ENCODE measurements at regions not wholly inside any gene's neighbourhood (a gene's known extent, or its start where the extent isn't known, plus 50 kb on each side); places are given as distances from the start of the nearest gene placed in this dataset.
"Not testable (repeated sequence)": the region's sequence is repeated elsewhere in the genome, so short reads cannot be mapped to it uniquely, and the experiment has no call there.

DNA sequence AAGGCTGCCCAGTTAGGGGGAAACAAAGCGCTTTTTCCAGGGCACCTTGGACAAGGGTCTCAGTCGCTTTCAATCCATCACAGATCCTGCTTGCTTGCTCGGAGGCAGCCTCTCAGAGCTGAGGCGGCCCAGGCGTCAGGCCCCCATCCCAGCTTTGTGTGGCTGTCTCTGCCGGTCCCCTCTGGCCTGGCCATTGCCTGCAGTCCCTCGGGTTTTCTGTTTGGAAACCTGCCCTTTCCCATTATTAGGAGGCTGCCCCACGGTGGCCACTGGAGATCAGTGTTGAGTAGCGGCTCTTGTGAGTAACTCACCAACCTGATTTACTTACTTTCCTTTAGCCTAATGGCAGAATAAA, 216.1 kb downstream of the GLRX3 start:
- DNase-seq: no peak

DNA sequence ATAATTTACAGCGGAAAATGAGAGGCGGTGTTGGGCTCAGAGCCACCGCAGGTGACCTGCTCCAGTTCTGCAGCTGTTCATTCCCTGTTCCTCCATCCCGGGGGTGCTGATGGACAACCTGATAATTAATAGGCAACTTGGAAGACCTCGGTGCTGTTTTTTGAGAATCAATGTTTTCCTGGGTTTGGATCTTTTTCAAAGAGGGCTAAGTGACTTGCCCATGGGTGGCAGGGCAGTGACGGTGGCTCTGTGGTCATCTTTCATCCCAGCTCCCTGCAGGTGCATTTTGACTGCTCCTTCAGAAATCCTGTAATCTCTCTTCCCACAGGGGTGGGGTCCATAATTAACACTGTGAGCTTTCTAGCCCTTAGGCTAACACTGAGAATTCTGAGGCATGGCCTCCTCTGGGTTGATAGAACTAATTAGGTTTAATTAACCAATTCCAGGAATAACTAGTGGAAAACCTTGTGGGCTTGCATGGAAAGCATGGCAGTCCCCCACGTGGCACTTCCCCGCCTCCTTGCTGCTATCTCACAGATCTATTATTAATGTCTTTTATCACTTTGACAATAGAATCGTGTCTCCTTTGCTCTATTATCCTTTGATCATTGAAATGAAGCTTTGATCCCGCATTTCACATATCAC, 217.9 kb downstream of the GLRX3 start:
- DNase-seq: no peak

DNA sequence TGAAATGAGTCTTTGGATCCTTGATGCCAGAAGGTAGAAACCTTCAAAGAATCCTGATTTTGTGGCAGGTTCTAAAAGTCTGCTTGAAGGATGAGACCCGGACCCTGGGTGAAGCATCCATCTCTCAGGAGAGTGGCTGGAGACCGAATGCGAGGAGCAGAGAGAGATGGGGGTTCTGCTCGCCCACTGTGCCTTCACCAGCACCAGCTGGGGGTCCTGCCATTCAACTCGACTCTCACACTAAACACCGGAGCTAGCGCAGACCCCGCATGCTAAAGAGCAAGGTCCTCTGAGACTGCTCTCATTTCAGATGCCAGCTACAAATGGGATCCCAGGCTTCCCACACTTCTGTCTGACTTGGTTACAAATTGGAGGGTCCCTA, 218.4 kb downstream of the GLRX3 start:
- DNase-seq: no peak

DNA sequence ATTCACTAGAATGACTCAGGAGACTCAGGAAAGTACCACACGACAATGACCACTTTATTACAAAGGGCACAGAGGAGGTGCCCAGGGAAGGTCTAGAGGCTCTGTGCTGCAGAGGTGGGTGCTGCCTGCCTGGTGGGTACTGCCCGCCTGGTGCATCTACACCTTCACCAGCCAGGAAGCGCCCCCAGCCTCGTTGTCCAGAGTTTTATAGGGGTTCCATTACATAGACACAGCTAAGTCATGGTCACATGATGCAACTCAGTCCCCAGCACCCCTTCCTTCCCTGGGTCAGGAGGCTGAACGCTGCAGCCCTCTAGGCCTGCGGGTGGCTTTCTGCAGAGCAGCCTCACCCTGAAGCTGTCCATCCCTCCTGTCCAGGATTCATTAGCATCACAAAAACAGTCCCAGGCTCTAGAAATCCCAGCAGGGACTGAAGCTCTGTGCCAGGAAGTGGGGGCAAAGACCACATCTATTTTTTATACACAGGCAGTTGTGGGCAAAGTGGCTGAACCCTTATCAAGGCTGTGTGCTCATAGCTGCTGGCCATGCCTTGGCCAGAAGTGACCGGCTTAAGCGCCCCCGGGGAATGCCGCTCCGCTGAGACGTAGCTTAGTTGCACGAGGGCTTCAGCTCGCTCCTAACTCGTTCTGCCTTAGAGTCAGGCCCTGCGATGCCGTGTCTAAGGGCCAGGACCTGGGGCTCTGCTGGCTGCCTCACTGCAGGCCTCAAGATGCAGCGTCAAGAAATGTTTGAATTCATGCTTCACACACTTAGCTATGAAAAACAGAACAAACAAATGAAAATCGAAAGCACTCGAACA, 219.0 kb downstream of the GLRX3 start:
- no peak for DNase-seq

DNA sequence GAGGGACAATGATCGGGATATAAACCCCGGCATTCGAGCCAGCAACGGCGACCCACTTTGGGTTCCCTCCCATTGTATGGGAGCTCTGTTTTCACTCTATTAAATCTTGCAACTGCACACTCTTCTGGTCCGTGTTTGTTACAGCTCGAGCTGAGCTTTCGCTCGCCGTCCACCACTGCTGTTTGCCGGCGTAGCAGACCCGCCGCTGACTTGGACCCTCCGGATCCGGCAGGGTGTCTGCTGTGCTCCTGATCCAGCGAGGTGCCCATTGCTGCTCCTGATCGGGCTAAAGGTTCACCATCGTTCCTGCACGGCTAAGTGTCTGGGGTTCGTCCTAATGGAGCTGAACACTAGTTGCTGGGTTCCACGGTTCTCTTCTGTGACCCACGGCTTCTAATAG, 220.2 kb downstream of the GLRX3 start:
- not testable (repeated sequence) for DNase-seq

DNA sequence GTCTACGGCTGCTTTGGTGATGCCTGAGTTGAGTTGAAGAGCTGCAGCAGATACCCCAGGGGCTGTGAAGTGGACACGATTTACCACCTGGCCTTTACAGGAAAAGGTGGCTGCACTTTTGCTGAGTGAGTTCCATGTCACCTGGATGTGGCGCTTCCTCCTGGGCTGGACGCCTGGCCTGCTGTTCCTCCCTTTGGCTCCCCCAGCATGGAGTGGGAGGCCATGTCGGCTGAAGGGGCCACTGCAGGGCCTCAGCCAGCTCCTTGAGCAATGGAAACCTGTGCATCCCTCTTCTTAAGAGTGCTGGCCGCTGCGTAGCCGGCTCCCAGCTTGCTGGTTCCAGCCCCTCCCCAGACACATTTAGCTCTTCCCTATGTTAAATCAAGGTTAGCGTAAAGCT, 221.0 kb downstream of the GLRX3 start:
- DNase-seq: no peak

DNA sequence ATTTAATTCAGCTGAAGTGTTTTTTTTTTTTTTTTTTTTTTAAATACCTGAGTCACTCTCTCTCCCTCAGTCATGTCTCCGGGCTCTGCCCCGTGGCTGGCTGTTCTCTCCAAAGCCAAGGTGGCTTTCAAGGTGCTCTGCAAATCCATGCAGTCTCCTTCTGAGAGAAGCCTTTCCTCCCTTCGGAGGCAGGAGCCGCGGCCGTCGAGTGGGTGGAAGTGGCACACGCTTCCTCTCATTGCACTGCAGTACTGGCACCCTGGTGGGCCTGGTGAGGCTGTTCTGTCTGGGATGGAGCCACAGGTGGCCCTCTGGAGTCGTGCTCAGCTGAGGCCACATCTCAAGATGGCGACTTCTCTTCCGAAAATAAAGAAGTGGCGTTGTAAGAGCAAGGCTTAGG, 221.8 kb downstream of the GLRX3 start:
- DNase-seq: no peak

DNA sequence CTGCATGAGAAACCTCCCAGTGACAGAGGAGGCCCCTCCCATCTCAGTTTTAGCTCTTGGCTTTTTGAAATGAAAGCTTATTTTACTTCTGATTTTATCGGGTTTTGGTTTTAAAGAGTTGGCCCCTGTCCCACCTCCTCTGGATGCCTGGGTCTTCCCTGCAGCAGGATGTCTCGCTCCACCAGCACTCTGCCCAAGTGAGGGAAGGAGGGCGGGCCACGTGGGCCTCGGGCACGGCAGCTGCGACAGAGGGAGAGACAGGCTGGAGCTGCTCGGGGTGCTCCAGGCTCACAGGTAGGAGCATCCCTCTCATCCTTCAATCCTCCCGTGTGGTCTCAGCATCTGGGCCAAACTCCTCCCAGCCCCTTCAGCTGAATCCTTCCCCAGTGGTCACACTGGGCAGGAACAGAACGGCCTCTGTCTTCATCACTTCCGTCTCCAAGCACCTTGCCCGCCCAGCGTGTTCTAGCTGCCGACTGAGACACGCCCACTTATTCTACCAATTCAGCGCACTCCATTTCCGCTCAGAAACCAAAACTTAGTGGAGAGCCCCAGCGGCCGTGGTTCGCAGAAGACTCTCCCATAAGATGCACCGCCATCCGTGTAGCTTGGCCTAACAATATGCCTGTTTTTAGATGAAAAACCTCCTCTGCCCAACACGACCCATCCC, 222.9 kb downstream of the GLRX3 start:
- no peak for DNase-seq

DNA sequence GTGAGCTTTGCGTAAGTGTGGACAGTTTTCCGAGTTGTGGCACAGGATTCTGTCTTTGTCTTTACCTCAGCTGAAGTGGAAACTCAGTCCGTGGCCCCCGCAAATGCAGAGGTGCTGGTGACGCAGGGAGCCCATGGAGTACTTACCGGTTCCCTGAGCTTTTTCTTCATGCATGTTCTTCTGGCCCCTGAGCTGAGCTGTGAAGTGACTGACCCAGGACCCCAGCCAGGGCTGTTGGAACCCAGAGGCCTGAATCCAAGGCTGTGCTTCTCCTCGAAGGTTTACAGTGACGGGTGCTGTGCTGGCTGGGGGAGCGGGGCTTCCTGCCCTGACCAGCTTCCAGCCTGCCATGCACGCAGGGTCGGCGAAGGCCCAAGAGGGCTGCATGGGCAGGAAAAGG, 223.5 kb downstream of the GLRX3 start:
- DNase-seq: no peak

DNA sequence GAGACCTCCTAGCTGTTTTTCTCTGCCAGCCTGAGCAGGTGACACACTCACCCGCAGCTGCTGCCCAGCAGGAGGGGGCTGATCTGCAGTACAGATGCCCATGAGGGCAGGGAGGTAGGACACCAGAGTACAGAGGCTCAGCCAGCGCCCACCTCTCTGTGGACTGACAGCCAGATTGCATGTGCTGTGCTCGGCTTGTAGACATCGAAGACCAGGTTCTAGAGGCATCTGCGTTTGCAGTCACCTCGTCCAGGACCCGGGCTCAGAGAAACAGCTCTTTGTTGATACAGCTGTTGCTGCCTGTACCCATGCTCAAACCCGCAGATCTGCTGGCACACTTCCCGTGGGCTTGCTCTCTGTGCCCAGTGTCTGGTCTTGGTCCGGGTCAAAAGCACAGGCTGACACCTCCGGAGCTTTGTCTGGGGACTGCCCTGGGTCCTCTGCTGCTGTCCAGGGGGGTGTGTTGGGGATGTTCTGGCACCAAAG, 224.7 kb downstream of the GLRX3 start:
- DNase-seq: no peak

DNA sequence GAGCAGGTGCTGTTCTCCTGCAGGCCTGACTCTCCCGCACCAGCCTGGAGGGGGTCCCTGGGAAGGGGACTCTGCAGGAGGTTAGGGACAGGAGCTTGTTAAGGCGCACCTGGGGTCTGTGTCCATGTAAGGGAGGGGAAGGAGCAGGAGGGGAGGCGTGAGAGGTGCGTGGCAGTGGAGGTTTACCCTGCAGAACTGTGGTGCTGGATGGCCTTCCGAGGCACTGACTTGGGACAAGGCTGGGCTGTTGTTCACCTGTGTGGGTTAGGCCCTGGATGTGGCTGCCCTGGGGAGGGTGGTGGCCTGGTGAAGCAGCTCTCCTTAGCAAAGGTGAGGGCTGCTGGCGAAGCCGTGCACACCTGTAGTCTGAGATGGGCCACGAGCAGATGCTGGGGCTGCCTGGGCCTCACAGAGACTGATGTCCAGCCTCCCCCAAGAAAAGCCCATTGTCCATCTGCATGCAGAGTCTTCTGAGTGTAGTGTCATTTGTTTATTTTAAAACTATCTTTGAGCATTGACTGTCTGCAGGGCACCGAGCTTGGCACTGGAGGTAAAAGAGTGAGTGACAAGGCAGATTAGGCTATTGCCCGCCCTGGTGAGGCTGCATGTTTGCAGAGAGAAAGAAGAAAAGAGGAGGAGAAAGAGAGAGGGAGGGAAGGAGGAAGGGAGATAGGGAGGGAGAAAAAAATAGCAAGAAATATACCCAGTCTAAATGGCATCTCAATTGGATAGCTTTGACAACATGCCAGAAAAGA, 225.3 kb downstream of the GLRX3 start:
- no peak for DNase-seq

DNA sequence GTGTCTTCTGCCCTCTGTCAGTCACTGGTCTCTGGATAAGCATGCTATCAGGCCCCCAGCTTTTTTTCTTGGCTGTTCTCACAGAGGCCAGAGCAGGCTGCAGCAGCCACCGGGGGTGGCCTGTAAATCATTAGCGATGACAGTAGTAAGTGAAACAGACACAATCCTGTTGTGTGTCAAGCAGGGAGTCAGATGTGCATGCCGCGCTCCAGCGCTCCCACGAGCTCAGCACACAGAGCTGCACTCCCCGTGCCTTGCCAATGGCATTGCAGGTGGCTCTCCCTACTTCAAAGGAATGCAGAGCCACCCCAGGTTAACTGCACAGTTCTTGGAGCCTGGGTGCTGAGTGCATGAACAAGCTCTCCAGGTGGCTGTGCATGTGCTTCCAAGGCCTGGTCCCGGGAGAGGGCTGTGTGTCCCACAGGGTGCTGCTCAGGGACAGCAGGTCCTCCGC, 226.1 kb downstream of the GLRX3 start:
- DNase-seq: no peak

DNA sequence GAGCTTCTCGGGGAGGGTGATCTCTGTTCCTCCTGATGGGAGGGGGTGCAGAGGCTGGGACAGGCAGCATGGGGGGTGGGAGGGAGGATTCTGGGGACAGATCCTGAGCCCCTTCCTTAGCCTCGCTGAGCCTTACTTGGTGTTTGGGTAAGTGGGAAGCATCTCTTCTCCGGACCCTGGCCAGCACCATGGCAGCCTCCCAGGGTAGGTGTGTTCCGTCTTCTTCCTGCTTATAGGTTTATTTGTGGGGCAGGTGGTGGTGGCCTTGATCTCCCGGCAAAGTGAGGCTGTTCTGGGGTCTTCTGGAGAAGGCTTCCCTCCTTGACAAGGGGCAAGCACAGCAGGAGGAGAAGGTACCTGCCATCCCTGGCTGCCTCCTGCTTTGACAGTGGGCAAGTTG, 226.9 kb downstream of the GLRX3 start:
- no peak for DNase-seq

DNA sequence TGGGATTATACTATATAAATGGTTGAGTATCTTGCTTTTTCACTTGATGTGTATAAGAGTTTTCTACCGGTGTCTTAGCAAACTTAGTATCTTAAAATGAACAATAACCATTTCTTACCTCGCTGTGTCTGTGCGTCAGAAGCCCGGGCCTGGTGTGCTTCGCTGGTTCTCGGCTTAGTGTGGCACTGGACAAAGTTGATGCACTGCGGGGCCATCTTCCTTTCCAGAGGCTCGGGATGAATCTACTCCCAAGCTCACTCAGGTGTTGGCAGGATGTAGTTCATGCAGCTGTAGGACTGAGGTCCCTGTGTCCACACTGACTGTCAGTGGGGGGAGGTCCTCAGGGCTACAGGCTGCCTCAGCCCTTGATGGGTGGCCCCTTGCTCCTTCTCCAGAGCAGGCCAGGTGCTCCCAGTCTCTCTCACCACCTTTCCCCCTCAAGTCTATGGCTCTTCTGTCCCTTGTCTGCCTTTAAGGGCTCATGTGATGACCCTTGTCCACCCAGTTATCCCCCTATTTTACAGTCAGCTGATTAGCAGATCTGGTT, 227.8 kb downstream of the GLRX3 start:
- no peak for DNase-seq

DNA sequence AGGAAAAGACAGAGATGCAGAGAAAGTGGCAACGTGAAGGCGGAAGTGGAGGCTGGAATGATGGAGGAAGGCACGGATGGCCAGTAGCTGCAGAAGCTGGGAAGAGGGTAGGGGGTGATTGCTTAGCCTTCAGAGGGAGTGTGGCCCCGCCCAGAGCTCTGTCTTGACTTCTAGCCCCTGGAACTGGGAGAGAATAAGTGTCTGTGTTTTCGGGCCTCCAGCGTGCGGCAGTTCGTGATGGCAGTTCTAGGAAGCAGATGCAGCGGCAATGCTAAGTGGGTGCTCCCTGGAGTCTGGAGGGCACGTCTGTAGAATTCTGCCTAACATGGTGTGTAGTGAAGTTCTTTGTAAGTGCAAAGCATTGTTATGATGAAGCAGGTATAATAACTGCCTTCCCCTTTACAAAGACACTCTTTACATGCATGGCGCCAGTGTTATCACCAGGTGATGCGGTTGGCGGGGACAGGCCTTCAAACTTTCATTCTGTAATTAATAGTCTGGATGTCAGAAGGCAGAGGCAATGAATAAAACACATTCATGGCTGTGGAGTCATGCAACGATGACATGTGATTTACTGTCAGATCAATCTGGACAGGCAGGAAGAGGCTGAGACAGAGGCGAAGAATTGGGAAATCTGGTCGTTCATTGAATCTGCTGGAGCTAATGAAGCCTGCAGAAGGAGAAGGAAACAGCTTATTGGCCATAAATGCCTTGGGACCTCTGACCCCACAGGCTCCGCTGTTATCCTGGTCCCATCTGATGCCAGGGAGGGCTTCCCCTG, 228.6 kb downstream of the GLRX3 start:
- DNase-seq: no peak

DNA sequence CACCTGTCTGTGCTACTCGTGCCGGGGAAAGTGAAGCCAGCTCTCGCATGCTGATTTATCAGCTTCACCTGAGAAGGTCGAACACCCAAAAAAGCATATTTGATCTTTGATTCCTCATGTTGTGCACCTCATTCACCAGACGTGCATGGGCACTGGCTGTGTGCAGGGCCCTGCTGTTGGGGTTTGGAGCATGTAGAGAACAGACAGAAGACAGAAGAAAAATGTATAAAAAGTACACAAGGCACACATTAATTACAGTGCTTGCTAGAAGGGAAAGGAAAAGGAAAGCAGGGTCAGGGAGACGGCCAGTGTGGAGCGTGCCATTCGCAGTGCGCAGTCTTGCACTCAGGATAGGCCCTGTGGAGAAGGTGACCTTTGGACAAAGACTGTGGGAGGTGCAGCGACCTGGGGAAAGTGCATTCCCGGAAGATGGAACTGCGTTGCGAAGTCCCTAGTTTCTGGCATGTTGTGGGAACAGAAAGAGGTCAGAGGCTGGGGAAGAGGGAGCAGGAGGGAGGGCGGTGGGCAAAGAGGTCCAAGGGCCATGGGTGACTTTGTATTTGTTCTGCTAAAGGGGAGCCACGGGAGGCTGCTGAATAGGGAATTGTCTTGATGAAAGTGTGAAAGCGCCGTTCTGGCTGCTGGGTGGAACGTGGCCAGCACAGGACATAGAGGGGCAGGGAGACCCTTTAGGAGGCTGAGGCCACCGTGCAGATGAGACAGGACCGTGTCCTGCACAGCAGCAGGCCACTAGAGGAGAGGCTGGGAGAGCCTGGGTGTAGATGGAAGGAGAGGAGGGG, 232.8 kb downstream of the GLRX3 start:
- DNase-seq: no peak

DNA sequence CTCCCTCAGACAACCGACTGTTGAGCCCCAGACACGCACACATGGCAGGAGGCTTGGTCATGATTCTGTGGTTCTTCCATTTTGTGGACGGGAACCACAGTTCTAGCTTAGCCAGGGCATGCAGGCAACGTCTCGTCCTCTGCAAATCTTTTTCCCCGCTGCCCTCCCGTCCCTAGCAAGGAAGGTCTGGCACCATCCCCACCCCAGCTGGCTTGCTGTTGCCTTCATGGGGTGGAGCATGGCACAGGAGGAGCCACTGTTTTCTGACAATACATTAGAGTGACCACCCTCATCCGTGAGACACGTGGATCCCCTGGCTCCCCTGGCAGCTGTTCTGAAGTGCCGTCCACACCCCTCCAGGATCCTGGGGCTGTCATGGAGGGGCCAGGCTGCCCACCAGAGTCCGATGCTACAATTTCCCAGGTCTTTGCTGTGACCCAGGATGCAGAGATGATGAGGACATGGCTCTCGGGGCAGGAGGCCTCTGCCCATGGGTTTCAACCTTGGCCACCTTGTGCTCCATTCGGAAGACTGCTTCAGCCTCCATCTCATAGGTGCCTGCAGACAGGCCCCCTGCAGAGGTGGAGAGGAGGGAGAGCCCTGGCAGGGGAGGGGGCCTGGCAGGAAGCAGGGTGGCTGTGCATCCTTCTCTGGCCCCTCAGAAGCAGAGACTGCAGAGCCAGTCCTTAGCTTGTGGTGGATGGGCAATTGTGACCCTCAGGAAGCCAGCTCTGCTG, 233.6 kb downstream of the GLRX3 start:
- no peak for DNase-seq

DNA sequence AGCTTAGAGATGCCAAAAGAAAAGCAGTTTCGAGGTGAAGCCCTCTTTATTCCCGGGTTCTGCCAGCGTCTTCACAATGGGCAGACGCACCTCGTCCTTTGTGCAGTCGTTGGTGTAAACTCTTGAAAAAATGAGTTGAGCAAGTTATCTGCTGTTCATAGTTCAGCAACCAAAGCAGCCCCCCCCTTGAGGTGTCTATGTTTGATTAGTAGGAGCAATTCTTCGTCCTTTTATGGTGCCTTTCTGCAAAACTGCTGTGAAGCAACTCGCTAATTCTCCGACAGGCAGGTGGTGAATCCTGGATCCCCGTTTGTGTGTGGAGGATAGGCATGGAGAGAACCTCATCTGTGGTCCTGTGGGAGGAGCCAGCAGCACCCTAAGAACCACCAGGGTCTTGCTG, 234.5 kb downstream of the GLRX3 start:
- DNase-seq: no peak

DNA sequence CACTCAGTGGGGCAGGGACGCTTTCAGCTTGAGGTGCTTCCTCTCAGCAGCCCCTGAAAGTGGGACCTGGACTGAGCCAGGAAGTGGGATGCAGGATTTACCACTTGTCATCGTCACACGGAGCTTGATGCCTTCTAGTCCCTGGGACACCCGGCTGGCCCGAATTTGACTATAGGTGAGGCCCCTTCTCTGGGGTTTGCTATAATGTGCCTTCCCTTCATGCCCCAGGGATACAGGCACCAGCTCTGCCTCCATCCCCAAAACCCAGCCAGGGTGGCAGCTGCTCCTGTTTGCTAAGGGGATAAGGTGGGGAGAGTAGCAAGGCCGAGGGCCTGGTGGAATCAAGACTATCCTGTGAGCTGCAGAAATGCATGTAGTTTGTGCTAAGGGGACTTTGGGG, 235.0 kb downstream of the GLRX3 start:
- no peak for DNase-seq

DNA sequence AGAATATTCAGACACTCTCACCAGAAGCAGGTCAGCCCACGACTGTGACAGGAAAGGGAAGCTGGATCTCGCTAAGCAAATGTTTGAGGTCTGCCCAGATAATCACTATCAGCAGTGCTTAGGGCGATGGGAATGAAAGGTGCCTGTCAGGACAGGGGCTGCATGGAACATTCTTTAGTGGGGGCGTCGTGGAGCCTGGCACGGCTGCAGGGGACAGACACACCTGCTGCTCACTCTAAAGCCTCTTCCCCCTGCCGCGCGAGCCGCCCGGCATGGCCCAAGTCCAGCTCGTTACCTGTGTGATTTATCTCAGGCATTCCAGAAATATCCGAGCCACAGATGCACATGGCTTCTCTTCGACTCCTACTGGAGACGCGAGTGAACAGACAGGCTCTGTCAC, 235.5 kb downstream of the GLRX3 start:
- no peak for DNase-seq

DNA sequence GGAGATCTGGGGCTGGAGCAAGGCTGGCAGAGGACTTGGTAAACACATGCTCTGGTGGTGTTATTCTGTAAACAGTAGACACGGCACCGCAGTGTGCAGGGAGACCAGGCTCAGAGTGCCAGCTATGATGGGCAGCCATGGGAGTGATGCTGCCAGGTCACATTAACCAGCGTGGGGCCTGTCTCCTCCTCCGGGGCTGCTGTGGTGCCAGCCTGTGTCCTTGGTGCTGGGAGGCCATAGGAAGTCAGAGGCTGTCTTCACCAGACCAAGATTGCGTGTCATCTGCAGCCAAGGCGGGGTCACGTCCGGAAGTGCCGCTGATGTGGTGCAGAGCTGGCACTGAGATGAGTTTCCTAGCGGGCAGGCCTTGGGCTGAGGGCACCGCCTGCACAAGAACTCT, 236.0 kb downstream of the GLRX3 start:
- no peak for DNase-seq
